ENCODE measurements at regions not wholly inside any gene's neighbourhood (a gene's known extent, or its start where the extent isn't known, plus 50 kb on each side); places are given as distances from the start of the nearest gene placed in this dataset.

DNA sequence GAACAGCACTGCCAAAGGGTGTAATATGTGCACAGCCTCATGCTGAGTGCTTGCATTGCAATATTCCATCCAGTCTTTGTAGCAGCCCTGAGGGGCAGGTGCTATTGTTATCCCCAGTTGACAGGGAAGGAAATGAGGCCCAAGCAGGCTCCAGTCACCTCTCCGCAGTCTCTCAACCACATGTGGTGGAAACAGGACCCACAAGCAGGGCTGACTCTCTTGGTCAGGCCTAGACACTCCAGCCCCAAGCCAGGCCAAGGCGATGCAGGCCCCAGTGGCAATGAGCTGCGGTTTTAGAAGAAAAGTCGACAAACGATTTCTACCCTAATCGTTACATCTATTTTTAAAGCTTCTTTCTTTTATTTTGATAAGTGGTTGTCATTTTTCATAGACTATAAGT, 52.6 kb upstream of the GADD45A start:
- DNase-seq (ENCODE audit: low read depth, low spot score), result no peak
- H3K4me3 Mint-ChIP-seq, result no peak overlapping the region
- no peak for TF ChIP-seq CTCF (conservative IDR thresholded peaks at IDR 0.05)
- H3K27me3 Mint-ChIP-seq (ENCODE audit: low read depth), result no peaks in the 10 kb centered on the region
- H3K4me1 Mint-ChIP-seq, result no peaks in the 10 kb centered on the region
- peaks cover under 1% of the 10 kb centered on the region for H3K9me3 Mint-ChIP-seq
- H3K27ac Mint-ChIP-seq (ENCODE audit: unreplicated experiment), result no peak overlapping the region
- H3K36me3 Mint-ChIP-seq (ENCODE audit: low read depth), result no peaks in the 10 kb centered on the region

GRCh38 chr1:67632811-67633655, 52.0 kb upstream of the GADD45A start:
- no peaks in the 10 kb centered on the region for H3K27me3 Mint-ChIP-seq (ENCODE audit: low read depth)
- H3K36me3 Mint-ChIP-seq (ENCODE audit: low read depth), result no peaks in the 10 kb centered on the region
- H3K4me3 Mint-ChIP-seq, result no peak overlapping the region
- H3K27ac Mint-ChIP-seq (ENCODE audit: unreplicated experiment), result no peak overlapping the region
- TF ChIP-seq CTCF (conservative IDR thresholded peaks at IDR 0.05), result no peak
- DNase-seq (ENCODE audit: low read depth, low spot score), result no peak
- H3K4me1 Mint-ChIP-seq, result no peaks in the 10 kb centered on the region
- H3K9me3 Mint-ChIP-seq, result no peaks in the 10 kb centered on the region

DNA sequence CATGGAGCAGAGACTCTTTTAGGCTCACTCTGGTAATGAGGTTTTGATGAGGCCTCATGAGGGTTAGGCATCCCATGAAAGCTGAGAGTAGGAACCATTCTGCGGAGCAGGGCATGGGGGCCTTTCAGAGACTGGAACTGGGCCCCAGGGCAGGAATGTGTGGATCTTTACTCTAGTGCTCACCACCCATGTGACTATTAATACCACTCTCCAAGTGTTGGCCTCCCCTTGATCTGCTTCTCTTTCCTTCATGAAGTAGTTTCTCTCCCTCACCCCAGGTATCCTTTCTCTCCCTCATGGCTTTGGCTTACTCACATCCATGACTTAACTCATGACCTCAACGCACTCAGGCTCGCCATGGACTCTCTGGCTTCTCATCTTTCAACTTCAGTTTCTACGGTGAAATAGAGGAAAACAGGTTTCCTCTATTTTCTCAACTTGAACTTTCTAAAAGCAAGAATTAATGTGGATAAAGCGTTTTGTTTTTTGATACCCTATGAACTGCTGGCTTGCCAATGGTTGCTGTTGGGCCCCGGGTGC, 50.5 kb upstream of the GADD45A start:
- Mint-ChIP-seq H3K27me3 (ENCODE audit: low read depth) (no peaks in the 10 kb centered on the region), H3K9me3 (no peaks in the 10 kb centered on the region), H3K4me3 (no peak overlapping the region), H3K36me3 (ENCODE audit: low read depth) (no peaks in the 10 kb centered on the region), H3K4me1 (no peaks in the 10 kb centered on the region), H3K27ac (ENCODE audit: unreplicated experiment) (no peak overlapping the region)
- TF ChIP-seq CTCF (conservative IDR thresholded peaks at IDR 0.05), result no peak
- DNase-seq (ENCODE audit: low read depth, low spot score), result no peak

- Mint-ChIP-seq H3K27me3 (ENCODE audit: low read depth) (no peaks in the 10 kb centered on the region), H3K4me1 (no peaks in the 10 kb centered on the region), H3K36me3 (ENCODE audit: low read depth) (no peaks in the 10 kb centered on the region), H3K27ac (ENCODE audit: unreplicated experiment) (peak overlapping the region; percentile 3), H3K4me3 (no peak overlapping the region), H3K9me3 (no peaks in the 10 kb centered on the region)
- TF ChIP-seq CTCF (conservative IDR thresholded peaks at IDR 0.05), result no peak
- DNase-seq (ENCODE audit: low read depth, low spot score), result no peak
These were observed 49.8 kb upstream of the GADD45A start for GRCh38 chr1:67635055-67635809.
